ENCODE measurements at regions not wholly inside any gene's neighbourhood (a gene's known extent, or its start where the extent isn't known, plus 50 kb on each side); places are given as distances from the start of the nearest gene placed in this dataset.

- Histone ChIP-seq H3K36me3 (no peaks in the 10 kb centered on the region), H3K9me3 (no peaks in the 10 kb centered on the region; the same call in 1 of the 2 replicates), H3K27me3 (no peaks in the 10 kb centered on the region), H3K4me1 (no peaks in the 10 kb centered on the region), H3K4me3 (ENCODE audit: low read depth, low read length) (no peak overlapping the region)
- TF ChIP-seq, protein P1, sequence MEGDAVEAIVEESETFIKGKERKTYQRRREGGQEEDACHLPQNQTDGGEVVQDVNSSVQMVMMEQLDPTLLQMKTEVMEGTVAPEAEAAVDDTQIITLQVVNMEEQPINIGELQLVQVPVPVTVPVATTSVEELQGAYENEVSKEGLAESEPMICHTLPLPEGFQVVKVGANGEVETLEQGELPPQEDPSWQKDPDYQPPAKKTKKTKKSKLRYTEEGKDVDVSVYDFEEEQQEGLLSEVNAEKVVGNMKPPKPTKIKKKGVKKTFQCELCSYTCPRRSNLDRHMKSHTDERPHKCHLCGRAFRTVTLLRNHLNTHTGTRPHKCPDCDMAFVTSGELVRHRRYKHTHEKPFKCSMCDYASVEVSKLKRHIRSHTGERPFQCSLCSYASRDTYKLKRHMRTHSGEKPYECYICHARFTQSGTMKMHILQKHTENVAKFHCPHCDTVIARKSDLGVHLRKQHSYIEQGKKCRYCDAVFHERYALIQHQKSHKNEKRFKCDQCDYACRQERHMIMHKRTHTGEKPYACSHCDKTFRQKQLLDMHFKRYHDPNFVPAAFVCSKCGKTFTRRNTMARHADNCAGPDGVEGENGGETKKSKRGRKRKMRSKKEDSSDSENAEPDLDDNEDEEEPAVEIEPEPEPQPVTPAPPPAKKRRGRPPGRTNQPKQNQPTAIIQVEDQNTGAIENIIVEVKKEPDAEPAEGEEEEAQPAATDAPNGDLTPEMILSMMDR (IDR thresholded peaks at IDR 0.05; ENCODE audit: low read depth, low read length) = no peak
- DNase-seq = no peak
Measured at GRCh38 chr12:105823810-105824209, 314.9 kb downstream of the NUAK1 start.

GRCh38 chr12:105825141-105825540 lies 313.6 kb downstream of the NUAK1 start:
- no peak for DNase-seq
- no peaks in the 10 kb centered on the region for H3K27me3 ChIP-seq
- H3K4me1 ChIP-seq = no peaks in the 10 kb centered on the region
- no peaks in the 10 kb centered on the region; the same call in 1 of the 2 replicates for H3K9me3 ChIP-seq
- TF ChIP-seq, protein P1 (IDR thresholded peaks at IDR 0.05; ENCODE audit: low read depth, low read length) = no peak
- H3K4me3 ChIP-seq (ENCODE audit: low read depth, low read length) = no peak overlapping the region
- H3K36me3 ChIP-seq = no peaks in the 10 kb centered on the region

- TF ChIP-seq, protein P1 (IDR thresholded peaks at IDR 0.05; ENCODE audit: low read depth, low read length) = no peak
- no peak for DNase-seq
- no peaks in the 10 kb centered on the region for H3K36me3 ChIP-seq
- H3K27me3 ChIP-seq = no peaks in the 10 kb centered on the region
- no peak overlapping the region for H3K4me3 ChIP-seq (ENCODE audit: low read depth, low read length)
- H3K4me1 ChIP-seq = no peaks in the 10 kb centered on the region
- H3K9me3 ChIP-seq = no peaks in the 10 kb centered on the region; the same call in 1 of the 2 replicates
Measured at GRCh38 chr12:105831372-105831771, 307.4 kb downstream of the NUAK1 start.

DNA sequence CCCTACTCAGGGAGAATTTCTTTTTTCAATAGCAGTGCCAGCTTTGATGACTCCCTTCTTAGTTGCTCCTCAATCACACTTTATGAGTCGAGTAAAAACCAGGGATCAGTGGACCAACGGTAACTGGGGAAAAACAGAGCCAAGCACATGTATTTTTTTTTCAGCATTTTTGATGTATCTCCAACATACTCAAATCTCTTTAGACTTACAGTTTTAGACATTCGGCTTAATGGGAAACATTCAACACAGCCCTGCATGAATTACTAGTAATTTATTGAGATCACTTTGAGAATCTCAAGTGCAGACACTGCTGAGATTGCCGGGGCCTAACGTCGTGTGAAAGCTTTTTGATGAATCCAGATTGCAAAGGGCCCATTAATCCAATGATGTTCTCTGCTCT lies 306.7 kb downstream of the NUAK1 start:
- H3K4me1 ChIP-seq = no peaks in the 10 kb centered on the region

DNA sequence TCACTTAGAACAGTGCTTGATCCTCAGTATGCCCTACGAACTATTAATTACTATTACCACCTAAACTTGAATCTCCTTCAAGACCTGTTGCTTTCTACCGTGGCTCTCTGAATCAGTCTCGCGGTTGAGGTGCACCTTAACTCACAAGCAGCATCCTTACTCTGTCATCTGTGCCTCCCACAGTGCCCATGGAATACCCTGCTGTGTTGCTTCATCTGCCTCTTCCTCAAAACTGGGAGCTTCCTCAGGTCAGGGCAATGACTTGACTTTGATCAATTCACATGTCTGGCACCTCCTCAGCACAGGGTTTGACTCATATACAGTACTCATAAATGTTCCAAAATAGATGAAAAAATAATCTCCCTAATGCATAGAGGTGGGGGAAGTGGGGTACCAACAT lies 305.9 kb downstream of the NUAK1 start:
- Histone ChIP-seq H3K9me3 (no peaks in the 10 kb centered on the region), H3K4me1 (no peaks in the 10 kb centered on the region), H3K27me3 (no peaks in the 10 kb centered on the region), H3K36me3 (no peaks in the 10 kb centered on the region), H3K4me3 (ENCODE audit: low read depth, low read length) (no peak overlapping the region)
- TF ChIP-seq, protein P1 (IDR thresholded peaks at IDR 0.05; ENCODE audit: low read depth, low read length) = no peak
- no peak for DNase-seq

More for the DNA sequence above, 306.7 kb downstream of the NUAK1 start:
- H3K4me3 ChIP-seq (ENCODE audit: low read depth, low read length) = no peak overlapping the region
- TF ChIP-seq, protein P1 (IDR thresholded peaks at IDR 0.05; ENCODE audit: low read depth, low read length) = no peak
- no peaks in the 10 kb centered on the region; the same call in 1 of the 2 replicates for H3K9me3 ChIP-seq
- no peaks in the 10 kb centered on the region for H3K27me3 ChIP-seq
- no peak for DNase-seq
- H3K36me3 ChIP-seq = no peaks in the 10 kb centered on the region

- no peaks in the 10 kb centered on the region for H3K9me3 ChIP-seq
- DNase-seq = no peak
- H3K4me1 ChIP-seq = no peaks in the 10 kb centered on the region
- no peaks in the 10 kb centered on the region for H3K27me3 ChIP-seq
- H3K4me3 ChIP-seq (ENCODE audit: low read depth, low read length) = no peak overlapping the region
- TF ChIP-seq, protein P1 (IDR thresholded peaks at IDR 0.05; ENCODE audit: low read depth, low read length) = no peak
- no peaks in the 10 kb centered on the region for H3K36me3 ChIP-seq
Measured at GRCh38 chr12:105834496-105834895, 304.3 kb downstream of the NUAK1 start.

All from BE2C (cell line).